ENCODE measurements at regions not wholly inside any gene's neighbourhood (a gene's known extent, or its start where the extent isn't known, plus 50 kb on each side); places are given as distances from the start of the nearest gene placed in this dataset.

GRCh38 chr10:124262234-124262865 lies 156.4 kb downstream of the OAT start:
- no peak overlapping the region for H3K4me3 Mint-ChIP-seq
- no peak overlapping the region for H3K27ac Mint-ChIP-seq
- no peaks in the 10 kb centered on the region for H3K4me1 Mint-ChIP-seq
- peaks cover 5% of the 10 kb centered on the region for H3K27me3 Mint-ChIP-seq
- peaks cover 0 to 2% (median 0%) of the 10 kb centered on the region in 3 donors for H3K9me3 Mint-ChIP-seq
- H3K36me3 Mint-ChIP-seq = peaks cover 3% of the 10 kb centered on the region

DNA sequence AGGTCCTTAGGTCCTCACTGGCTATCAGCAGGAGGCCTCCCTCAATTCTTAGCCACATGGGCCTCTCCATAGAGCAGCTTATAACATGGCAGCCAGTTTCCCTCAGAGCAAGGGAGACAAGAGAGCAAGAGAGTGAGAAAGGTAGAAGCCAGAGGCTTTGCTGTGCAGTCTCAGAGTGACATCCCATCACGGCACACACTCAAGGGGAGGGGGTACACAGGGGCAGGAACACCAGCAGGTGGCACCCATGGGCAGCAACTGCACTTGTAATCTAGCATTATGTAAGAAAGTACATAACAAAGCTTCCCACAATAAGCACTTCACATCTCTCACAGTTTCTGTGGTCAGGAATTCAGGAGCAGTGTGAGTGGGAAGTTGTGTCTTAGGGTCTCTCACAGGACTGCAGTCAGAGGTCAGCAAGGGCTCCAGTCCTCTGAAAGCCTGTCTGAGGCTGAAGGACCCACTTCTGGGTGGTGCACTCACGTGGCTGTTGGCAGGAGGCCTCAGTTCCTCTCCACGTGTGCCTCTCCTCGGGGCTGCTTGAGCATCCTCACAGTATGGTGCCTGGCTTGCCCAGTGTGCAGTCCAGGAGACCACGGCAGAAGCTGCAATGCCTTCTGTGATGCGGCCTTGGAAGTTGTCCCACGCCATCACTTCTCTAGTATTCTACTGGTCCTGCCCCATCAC lies 159.4 kb downstream of the OAT start:
- H3K27ac Mint-ChIP-seq = peak overlapping the region in 1 of 3 donors; percentile 78
- H3K9me3 Mint-ChIP-seq = peaks cover 0 to 2% (median 0%) of the 10 kb centered on the region in 3 donors
- no peaks in the 10 kb centered on the region for H3K4me1 Mint-ChIP-seq
- peaks cover 4% of the 10 kb centered on the region for H3K27me3 Mint-ChIP-seq
- peaks cover 3% of the 10 kb centered on the region for H3K36me3 Mint-ChIP-seq
- no peak overlapping the region for H3K4me3 Mint-ChIP-seq

- peaks cover 0 to 5% (median 3%) of the 10 kb centered on the region in 3 donors for H3K4me1 Mint-ChIP-seq
- H3K27ac Mint-ChIP-seq = no peak overlapping the region
- no peak overlapping the region for H3K4me3 Mint-ChIP-seq
- peaks cover 2% of the 10 kb centered on the region for H3K27me3 Mint-ChIP-seq
- H3K9me3 Mint-ChIP-seq = peaks cover 0 to 4% (median 0%) of the 10 kb centered on the region in 3 donors
- H3K36me3 Mint-ChIP-seq = peaks cover 3% of the 10 kb centered on the region
Observed at GRCh38 chr10:124257781-124258180, 160.9 kb downstream of the OAT start.

DNA sequence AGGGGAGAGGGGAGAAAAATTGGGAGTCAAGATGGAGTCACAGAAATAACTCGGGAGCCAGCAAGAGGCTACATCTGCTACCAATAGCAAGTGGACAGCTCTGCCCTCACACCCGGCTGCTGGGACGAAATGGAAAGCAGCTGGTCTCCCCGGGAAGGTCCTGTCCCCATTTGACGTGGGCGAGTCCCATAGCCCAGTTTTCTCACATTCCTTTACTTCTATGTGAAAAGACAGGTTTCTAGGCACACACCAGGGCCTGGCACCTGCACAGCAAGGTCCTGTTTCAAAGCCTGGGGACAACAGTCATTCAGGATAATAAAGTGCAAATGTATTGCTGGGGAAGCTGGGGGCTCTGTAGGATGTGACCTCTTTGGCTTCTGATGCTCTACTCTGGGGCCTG lies 162.6 kb downstream of the OAT start:
- Mint-ChIP-seq H3K4me3 (no peak overlapping the region), H3K27me3 (peaks cover 1% of the 10 kb centered on the region), H3K27ac (peak overlapping the region in 1 of 3 donors; percentile 50), H3K36me3 (peaks cover 3% of the 10 kb centered on the region), H3K4me1 (peaks cover 9 to 16% (median 13%) of the 10 kb centered on the region in 3 donors), H3K9me3 (peaks cover 0 to 4% (median 0%) of the 10 kb centered on the region in 3 donors)

DNA sequence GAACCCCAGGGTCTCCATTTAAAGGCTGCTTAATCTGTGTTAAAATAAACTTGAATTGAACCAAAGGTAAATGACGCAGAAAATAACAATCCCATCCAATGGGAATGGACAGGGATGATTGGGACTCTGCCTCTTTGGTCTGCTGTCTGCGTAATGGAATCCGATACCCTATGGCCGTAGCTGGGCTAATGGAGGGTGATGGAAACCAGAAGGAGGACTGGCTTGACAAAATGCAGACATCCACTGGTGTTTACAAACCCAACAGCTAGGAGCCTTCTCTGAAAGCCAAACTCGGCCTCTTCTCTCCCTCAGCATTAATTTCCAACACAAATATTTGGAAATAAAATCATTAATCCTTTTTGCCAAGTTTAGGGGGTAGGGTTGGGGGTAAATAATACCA lies 162.2 kb upstream of the CHST15 start:
- Mint-ChIP-seq H3K9me3 (peaks cover 0 to 4% (median 0%) of the 10 kb centered on the region in 3 donors), H3K27me3 (peaks cover 1% of the 10 kb centered on the region), H3K4me1 (peaks cover 14 to 22% (median 19%) of the 10 kb centered on the region in 3 donors), H3K27ac (peak overlapping the region in 1 of 3 donors; percentile 50), H3K36me3 (peaks cover 3% of the 10 kb centered on the region), H3K4me3 (no peak overlapping the region)

DNA sequence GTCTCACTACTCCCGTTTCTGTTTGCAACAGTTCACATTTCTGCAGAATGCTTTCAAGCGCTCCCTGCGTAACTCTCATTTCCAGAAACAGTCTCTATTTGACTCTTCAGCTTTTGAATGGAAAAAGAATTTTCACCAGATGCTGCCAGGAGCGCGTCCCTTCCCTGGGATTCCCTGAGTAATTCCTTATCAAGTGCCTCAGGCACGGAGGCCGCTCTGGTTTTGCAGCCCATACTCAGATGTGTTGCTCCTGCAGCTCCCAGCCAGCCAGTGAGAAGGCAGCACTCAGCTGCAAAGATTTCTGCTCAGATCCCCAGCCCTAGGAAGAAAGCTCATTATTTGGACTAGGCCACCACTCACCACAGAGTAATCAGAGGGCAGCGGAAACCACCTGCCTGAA lies 161.1 kb upstream of the CHST15 start:
- H3K36me3 Mint-ChIP-seq = no peaks in the 10 kb centered on the region
- H3K4me3 Mint-ChIP-seq = peak overlapping the region in 1 of 4 donors; percentile 61
- peaks cover 16 to 26% (median 24%) of the 10 kb centered on the region in 3 donors for H3K4me1 Mint-ChIP-seq
- peaks cover 3% of the 10 kb centered on the region for H3K27me3 Mint-ChIP-seq
- H3K9me3 Mint-ChIP-seq = peaks cover 0 to 2% (median 0%) of the 10 kb centered on the region in 3 donors
- H3K27ac Mint-ChIP-seq = no peak overlapping the region

GRCh38 chr10:124253006-124253405 lies 159.6 kb upstream of the CHST15 start:
- H3K27me3 Mint-ChIP-seq = peaks cover 3% of the 10 kb centered on the region
- H3K27ac Mint-ChIP-seq = no peak overlapping the region
- peak overlapping the region in 1 of 4 donors; percentile 18 for H3K4me3 Mint-ChIP-seq
- H3K9me3 Mint-ChIP-seq = peaks cover 0 to 2% (median 0%) of the 10 kb centered on the region in 3 donors
- no peaks in the 10 kb centered on the region for H3K36me3 Mint-ChIP-seq
- peaks cover 21 to 26% (median 26%) of the 10 kb centered on the region in 3 donors for H3K4me1 Mint-ChIP-seq

DNA sequence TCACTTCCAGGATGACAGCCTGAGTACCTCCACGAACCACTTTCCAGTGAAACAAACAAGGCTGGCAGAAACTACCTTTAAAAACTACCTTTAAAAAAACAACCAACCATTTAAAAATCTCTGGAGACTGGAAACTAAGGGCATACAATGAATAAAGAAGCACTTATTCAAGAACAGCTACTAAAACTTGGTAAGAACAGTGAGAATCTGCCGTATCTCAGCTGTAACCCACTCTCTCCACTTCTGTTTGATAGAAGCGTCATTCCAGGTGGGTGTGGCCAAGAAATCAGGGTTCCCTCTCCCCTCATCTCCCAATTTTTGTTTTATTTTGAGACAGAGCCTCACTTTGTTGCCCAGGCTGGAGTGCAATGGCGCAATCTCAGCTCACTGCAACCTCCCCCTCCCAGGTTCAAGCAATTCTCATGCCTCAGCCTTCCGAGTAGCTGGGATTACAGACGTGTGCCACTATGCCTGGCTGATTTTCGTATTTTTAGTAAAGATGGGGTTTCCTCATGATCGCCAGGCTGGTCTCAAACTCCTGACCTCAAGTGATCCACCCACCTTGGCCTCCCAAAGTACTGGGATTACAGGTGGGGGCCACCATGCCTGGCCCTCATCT lies 158.8 kb upstream of the CHST15 start:
- Mint-ChIP-seq H3K36me3 (no peaks in the 10 kb centered on the region), H3K9me3 (peaks cover 0 to 2% (median under 1%) of the 10 kb centered on the region in 3 donors), H3K27ac (no peak overlapping the region), H3K4me1 (peaks cover 21 to 30% (median 26%) of the 10 kb centered on the region in 3 donors), H3K4me3 (peak overlapping the region in 2 of 4 donors; percentile 7 to 76), H3K27me3 (peaks cover 3% of the 10 kb centered on the region)

DNA sequence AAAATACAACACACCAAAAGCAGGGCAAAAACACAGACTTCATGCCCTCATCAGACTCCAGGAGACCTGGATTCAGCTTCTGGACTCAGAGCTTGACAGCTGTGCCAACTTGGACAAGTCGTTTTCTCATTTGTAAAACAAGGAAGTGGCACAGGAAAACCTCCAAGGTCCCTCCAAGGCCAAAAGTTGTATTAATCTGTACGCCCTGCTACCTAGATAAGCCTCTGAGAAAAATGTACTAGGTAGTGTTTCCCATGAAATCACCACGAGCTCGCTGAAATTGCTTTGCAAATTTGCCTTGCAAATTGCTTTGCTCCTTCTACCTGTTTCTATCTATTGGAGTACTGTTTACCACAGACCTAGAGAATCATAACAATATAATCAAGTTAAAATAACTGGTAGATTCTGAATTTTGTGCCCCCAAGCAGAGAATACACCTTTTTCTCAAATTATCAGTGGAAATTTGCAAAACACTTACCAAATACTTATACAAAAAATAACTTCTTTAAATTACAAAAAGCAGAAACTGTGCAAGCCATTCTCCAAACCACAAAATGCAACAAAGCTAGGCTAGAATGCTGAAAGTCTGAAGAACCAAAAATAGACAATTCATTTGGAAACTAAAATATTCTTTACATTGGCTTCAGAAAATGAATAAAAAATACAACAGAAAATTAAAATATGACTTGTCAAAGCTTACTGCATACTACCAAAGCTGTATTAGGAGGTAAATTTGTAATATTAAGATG lies 158.1 kb upstream of the CHST15 start:
- Mint-ChIP-seq H3K4me1 (peaks cover 21 to 34% (median 26%) of the 10 kb centered on the region in 3 donors), H3K27me3 (peaks cover 2% of the 10 kb centered on the region), H3K4me3 (peak overlapping the region in 2 of 4 donors; percentile 7 to 76), H3K9me3 (peaks cover 0 to 6% (median 2%) of the 10 kb centered on the region in 3 donors), H3K36me3 (no peaks in the 10 kb centered on the region), H3K27ac (no peak overlapping the region)

DNA sequence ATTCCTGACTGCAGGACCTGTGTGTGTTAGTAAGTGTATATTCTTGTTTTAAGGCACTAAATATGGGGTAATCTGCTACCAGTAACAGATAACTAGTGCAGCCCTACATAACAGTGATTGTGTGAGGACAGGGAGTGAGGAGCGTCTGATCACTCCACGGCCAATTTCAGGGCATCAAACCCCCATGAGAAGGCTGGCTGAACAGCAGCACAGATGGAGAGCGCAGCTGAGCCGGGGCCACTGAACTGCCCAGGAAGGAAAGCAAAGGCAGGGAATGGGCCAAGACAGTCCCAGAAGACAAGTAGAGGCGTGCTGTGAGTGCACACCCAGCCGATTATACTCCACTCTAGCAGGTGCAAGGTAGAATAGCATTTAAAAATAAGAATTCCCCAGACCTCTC lies 157.1 kb upstream of the CHST15 start:
- H3K4me1 Mint-ChIP-seq = peaks cover 21 to 34% (median 26%) of the 10 kb centered on the region in 3 donors
- no peaks in the 10 kb centered on the region for H3K36me3 Mint-ChIP-seq
- H3K27me3 Mint-ChIP-seq = peaks cover 2% of the 10 kb centered on the region
- H3K4me3 Mint-ChIP-seq = no peak overlapping the region
- no peak overlapping the region for H3K27ac Mint-ChIP-seq
- peaks cover 0 to 6% (median 2%) of the 10 kb centered on the region in 3 donors for H3K9me3 Mint-ChIP-seq

DNA sequence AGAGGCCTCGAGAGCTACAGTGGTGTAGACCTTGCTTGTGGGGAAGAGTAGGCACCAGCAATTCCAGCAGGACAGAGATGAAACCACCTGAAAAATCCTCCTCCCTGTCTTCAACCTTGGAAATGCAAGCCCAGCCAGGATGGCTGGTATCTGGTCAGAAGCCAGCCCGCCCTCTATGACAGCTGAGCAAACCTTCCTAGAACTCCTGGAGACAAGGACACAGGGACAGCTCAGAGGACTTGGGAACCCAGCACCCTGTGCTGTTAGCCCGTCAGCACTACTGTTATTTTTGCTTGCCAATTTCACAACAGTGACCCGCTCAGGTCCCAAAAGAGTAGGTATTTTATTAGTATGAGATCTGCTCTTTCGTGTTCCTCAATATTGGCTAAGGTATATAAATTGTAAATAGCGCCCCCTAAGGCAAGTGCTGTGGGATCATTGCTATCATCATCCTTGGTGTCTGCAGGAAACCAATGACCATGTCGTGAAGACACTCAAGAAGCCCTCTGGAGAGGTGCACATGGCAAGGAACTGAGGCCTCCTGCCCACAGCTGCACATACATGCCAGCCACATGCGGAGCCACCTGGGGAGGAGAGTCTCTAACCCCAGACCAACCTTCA lies 156.5 kb upstream of the CHST15 start:
- H3K4me3 Mint-ChIP-seq = peak overlapping the region in 1 of 4 donors; percentile 17
- peaks cover 0 to 6% (median 2%) of the 10 kb centered on the region in 3 donors for H3K9me3 Mint-ChIP-seq
- H3K4me1 Mint-ChIP-seq = peaks cover 21 to 38% (median 26%) of the 10 kb centered on the region in 3 donors
- H3K27ac Mint-ChIP-seq = no peak overlapping the region
- peaks cover 2% of the 10 kb centered on the region for H3K27me3 Mint-ChIP-seq
- no peaks in the 10 kb centered on the region for H3K36me3 Mint-ChIP-seq

GRCh38 chr10:124249196-124249595 lies 155.8 kb upstream of the CHST15 start:
- H3K36me3 Mint-ChIP-seq = no peaks in the 10 kb centered on the region
- H3K27me3 Mint-ChIP-seq = peaks cover 2% of the 10 kb centered on the region
- H3K4me3 Mint-ChIP-seq = no peak overlapping the region
- H3K4me1 Mint-ChIP-seq = peaks cover 21 to 40% (median 26%) of the 10 kb centered on the region in 3 donors
- peaks cover 0 to 6% (median 1%) of the 10 kb centered on the region in 3 donors for H3K9me3 Mint-ChIP-seq
- no peak overlapping the region for H3K27ac Mint-ChIP-seq

DNA sequence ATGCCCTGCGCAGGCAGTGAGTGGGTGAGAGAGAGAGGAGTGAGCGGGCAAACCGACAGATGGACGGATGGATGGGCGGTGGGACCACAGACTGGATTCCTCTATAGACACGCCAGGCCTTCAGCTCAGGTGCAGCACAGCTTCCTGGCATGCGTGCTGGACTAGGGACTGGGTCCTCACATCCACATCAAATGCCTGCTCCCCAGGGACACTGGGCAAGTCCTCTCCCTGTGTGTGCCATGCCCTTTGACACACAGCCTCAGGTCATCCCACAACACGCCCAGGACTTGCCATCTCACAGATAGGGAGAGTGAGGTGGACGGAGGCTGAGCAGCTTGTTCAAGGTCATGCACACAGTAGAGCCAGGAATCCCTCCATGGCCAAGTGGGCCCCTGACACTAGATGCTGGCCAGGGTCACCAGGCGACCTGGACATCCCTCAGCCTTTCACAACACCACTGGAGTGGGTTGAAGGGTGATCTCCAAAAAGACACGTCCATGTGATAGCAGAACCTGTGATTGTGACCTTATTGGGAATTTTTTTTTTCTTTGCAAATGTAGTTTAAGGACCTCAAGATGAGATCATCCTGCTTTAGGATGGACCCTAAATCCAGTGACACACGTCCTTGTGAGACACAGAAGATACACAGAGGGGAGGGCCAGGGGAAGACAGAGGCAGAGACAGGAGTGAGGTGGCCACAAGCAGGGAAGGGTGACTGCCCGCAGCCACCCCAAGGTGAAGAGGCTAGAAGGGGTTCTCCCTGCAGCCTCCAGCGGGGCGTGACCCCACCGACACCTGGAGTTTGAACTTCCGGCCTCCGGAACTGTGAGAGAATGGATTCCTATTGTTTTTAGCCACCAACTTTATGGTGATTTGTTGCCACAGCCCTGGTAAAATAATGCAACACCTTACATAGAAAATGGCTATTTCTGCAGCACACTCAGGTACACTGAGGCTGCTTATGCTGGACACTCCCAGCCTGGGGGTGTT lies 155.0 kb upstream of the CHST15 start:
- Mint-ChIP-seq H3K9me3 (peaks cover 0 to 6% (median 0%) of the 10 kb centered on the region in 3 donors), H3K36me3 (no peaks in the 10 kb centered on the region), H3K4me1 (peaks cover 21 to 40% (median 23%) of the 10 kb centered on the region in 3 donors), H3K27me3 (peaks cover 2% of the 10 kb centered on the region), H3K27ac (no peak overlapping the region), H3K4me3 (peak overlapping the region in 2 of 4 donors; percentile 20 to 54)
